ENCODE measurements at regions not wholly inside any gene's neighbourhood (a gene's known extent, or its start where the extent isn't known, plus 50 kb on each side); places are given as distances from the start of the nearest gene placed in this dataset.

- TF ChIP-seq, protein P1, sequence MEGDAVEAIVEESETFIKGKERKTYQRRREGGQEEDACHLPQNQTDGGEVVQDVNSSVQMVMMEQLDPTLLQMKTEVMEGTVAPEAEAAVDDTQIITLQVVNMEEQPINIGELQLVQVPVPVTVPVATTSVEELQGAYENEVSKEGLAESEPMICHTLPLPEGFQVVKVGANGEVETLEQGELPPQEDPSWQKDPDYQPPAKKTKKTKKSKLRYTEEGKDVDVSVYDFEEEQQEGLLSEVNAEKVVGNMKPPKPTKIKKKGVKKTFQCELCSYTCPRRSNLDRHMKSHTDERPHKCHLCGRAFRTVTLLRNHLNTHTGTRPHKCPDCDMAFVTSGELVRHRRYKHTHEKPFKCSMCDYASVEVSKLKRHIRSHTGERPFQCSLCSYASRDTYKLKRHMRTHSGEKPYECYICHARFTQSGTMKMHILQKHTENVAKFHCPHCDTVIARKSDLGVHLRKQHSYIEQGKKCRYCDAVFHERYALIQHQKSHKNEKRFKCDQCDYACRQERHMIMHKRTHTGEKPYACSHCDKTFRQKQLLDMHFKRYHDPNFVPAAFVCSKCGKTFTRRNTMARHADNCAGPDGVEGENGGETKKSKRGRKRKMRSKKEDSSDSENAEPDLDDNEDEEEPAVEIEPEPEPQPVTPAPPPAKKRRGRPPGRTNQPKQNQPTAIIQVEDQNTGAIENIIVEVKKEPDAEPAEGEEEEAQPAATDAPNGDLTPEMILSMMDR (IDR thresholded peaks at IDR 0.05): no peak
- TF ChIP-seq ZFX (IDR thresholded peaks at IDR 0.05; ENCODE audit: borderline replicate concordance): no peak
Observed at GRCh38 chr5:21152611-21153010, 1164.6 kb upstream of the CDH18 start.
